ENCODE measurements at regions not wholly inside any gene's neighbourhood (a gene's known extent, or its start where the extent isn't known, plus 50 kb on each side); places are given as distances from the start of the nearest gene placed in this dataset.

- intact Hi-C loops (cut with micrococcal nuclease) = no loop called here
- H3K9me3 ChIP-seq (replicated peaks; ENCODE audit: control insufficient read depth, insufficient read depth, low read length) = no peaks in the 10 kb centered on the region
- POLR2A ChIA-PET = no interaction called here
- DNase-seq (ENCODE audit: low read depth, low spot score) (no peak), FAIRE-seq (no peak)
- H3K9ac ChIP-seq (replicated peaks; ENCODE audit: extremely low read depth, insufficient read depth, low read length) = no peak overlapping the region
- H3K79me2 ChIP-seq (ENCODE audit: control insufficient read depth, insufficient read depth, low read length) = no peaks in the 10 kb centered on the region
- H3K4me3 ChIP-seq (replicated peaks in 1 of 3; ENCODE audit: insufficient read depth in 1 of 3, low read depth in 1 of 3, low read length in 3 of 3) = no peak overlapping the region
- no peaks in the 10 kb centered on the region for H3K9me1 ChIP-seq (replicated peaks; ENCODE audit: control insufficient read depth, extremely low read depth, insufficient read depth, low read length)
- BruUV-seq (replicated peaks) = no TSS peak
- H2AFZ ChIP-seq (ENCODE audit: low read depth, low read length) = no peak overlapping the region
- no peaks in the 10 kb centered on the region for H4K20me1 ChIP-seq (replicated peaks; ENCODE audit: control insufficient read depth, extremely low read depth, insufficient read depth, low read length)
- no peak overlapping the region for H3K27ac ChIP-seq (ENCODE audit: insufficient read depth, low read depth, low read length)
- no peaks in the 10 kb centered on the region for H3K36me3 ChIP-seq (ENCODE audit: control insufficient read depth in 2 of 2, extremely low read depth in 1 of 2, insufficient read depth in 2 of 2, low read length in 2 of 2)
- TF ChIP-seq MYC (IDR thresholded peaks at IDR 0.05; ENCODE audit: low read depth, low read length) = no peak
- no peak for TF ChIP-seq POLR2AphosphoS5 (IDR thresholded peaks at IDR 0.05; ENCODE audit: insufficient read depth, low read depth, low read length)
- no peak for TF ChIP-seq FOS (IDR thresholded peaks at IDR 0.05; ENCODE audit: borderline replicate concordance, insufficient read depth, low read length)
- no peak for TF ChIP-seq CTCF (IDR thresholded peaks at IDR 0.05; ENCODE audit: extremely low read depth in 1 of 2, insufficient read depth in 1 of 2, low read depth in 1 of 2, low read length in 2 of 2)
- no peak for TF ChIP-seq POLR2A (IDR thresholded peaks at IDR 0.05; ENCODE audit: low read depth, low read length)
- no peak for TF ChIP-seq JUN (IDR thresholded peaks at IDR 0.05; ENCODE audit: borderline replicate concordance, insufficient read depth, insufficient read length, low read depth)
- no peak for TF ChIP-seq MAX (IDR thresholded peaks at IDR 0.05; ENCODE audit: insufficient read depth, insufficient read length)
- TF ChIP-seq GATA2 (IDR thresholded peaks at IDR 0.05; ENCODE audit: insufficient read depth, insufficient read length, low read depth, low read length) = no peak
- no peak for TF ChIP-seq EZH2 (IDR thresholded peaks at IDR 0.05; ENCODE audit: borderline replicate concordance, low read depth, low read length, severe bottlenecking)
- no peaks in the 10 kb centered on the region for H3K27me3 ChIP-seq (ENCODE audit: control insufficient read depth in 2 of 2, insufficient read depth in 2 of 2, low read length in 2 of 2)
- CTCF ChIA-PET = no interaction called here
- H3K4me1 ChIP-seq (ENCODE audit: control insufficient read depth, extremely low read depth, insufficient read depth, low read length) = peaks cover 28% of the 10 kb centered on the region
- dilution Hi-C loops (cut with MboI; ENCODE audit: extremely low pct_ligation_motif_present, low sequenced_read_pairs) = no loop called here
- no peak overlapping the region for H3K4me2 ChIP-seq (ENCODE audit: insufficient read depth, low read length)
Measured at GRCh38 chr9:79008916-79009315, 562.8 kb upstream of the TLE4 start.
